SK-N-SH (cell line): ENCODE measurements at regions not wholly inside any gene's neighbourhood (a gene's known extent, or its start where the extent isn't known, plus 50 kb on each side); places are given as distances from the start of the nearest gene placed in this dataset.

Source experiments
- CTCF ChIA-PET: fragments of 300-600, 350-600 bp; formaldehyde crosslinking; extraction: SDS; loops from one replicate; lab custom pipeline; 2021; lab: Yijun Ruan, JAX
- POLR2A ChIA-PET: fragments of 350-600 bp; sonication (Branson Sonifier 250); formaldehyde crosslinking; extraction: SDS; loops from one replicate; lab custom pipeline; 2020; ENCODE audit warnings: antibody characterized with exemption, inconsistent platforms; lab: Yijun Ruan, JAX
- DNase-seq: peaks from one replicate; pipeline ENCODE4 v3.0.0; 2012
- H2AFZ ChIP-seq: fragments of 200-600 bp; sonication (generic); 2 replicates; pipeline ENCODE4 v1.8.1; 2016; ENCODE audit warnings: antibody characterized with exemption, mild to moderate bottlenecking, low read depth
- H3F3A ChIP-seq: fragments of 200-600 bp; sonication (generic); replicated peaks from 2 replicates; pipeline ENCODE3; 2016; ENCODE audit warnings: antibody characterized with exemption, mild to moderate bottlenecking; ENCODE audit not compliant: insufficient read depth
- H3K27ac ChIP-seq, 2 experiments: fragments of 200-500 bp in 1 of 2; fragments of 200-600 bp in 1 of 2; sonication (Bioruptor generic) in 1 of 2; sonication (generic), shearing (Covaris generic) in 1 of 2; 2 replicates each; pipeline versions ENCODE4 v1.5.1 to v1.6.1; 2014 to 2016; ENCODE audit warnings: low read depth in 2 of 2, inconsistent platforms in 1 of 2, low read length in 1 of 2, mild to moderate bottlenecking in 1 of 2, mixed read lengths in 1 of 2
- H3K27me3 ChIP-seq: fragments of 200-600 bp; sonication (generic), shearing (Covaris generic); 2 replicates; pipeline ENCODE4 v1.6.1; 2016; ENCODE audit warnings: mixed run types; ENCODE audit not compliant: insufficient read depth
- H3K36me3 ChIP-seq, 2 experiments: fragments of 200-500 bp in 1 of 2; fragments of 200-600 bp in 1 of 2; sonication (Bioruptor generic) in 1 of 2; sonication (generic) in 1 of 2; replicated peaks in 1 of 2; 2 replicates each; pipeline versions ENCODE3 to v1.5.1; 2014 to 2016; ENCODE audit warnings: low read length in 1 of 2, mild to moderate bottlenecking in 1 of 2; ENCODE audit not compliant: insufficient read depth in 2 of 2, control insufficient read depth in 1 of 2
- H3K4me1 ChIP-seq, 2 experiments: fragments of 200-500 bp in 1 of 2; fragments of 200-600 bp in 1 of 2; sonication (Bioruptor generic) in 1 of 2; sonication (generic), shearing (Covaris generic) in 1 of 2; 2 replicates each; pipeline versions ENCODE4 v1.5.1 to v1.6.1; 2014 to 2016; ENCODE audit warnings: low read depth in 1 of 2, low read length in 1 of 2, mixed run types in 1 of 2; ENCODE audit not compliant: insufficient read depth in 2 of 2, control insufficient read depth in 1 of 2
- H3K4me2 ChIP-seq: fragments of 200-600 bp; sonication (generic), shearing (Covaris generic); 2 replicates; pipeline ENCODE4 v1.6.1; 2017; ENCODE audit warnings: mixed run types
- H3K4me3 ChIP-seq, 2 experiments: fragments of 200-500 bp in 1 of 2; fragments of 200-600 bp in 1 of 2; sonication (Bioruptor generic) in 1 of 2; sonication (generic), shearing (Covaris generic) in 1 of 2; 2 replicates each; pipeline versions ENCODE4 v1.5.1 to v1.8.1; 2014 to 2016; ENCODE audit warnings: low read depth in 2 of 2, inconsistent platforms in 1 of 2, low read length in 1 of 2, mild to moderate bottlenecking in 1 of 2, mixed read lengths in 1 of 2, moderate library complexity in 1 of 2
- H3K79me2 ChIP-seq: fragments of 200-600 bp; sonication (generic); 2 replicates; pipeline ENCODE4 v1.8.1; 2017; ENCODE audit warnings: mild to moderate bottlenecking; ENCODE audit not compliant: insufficient read depth
- H3K9ac ChIP-seq: fragments of 200-600 bp; sonication (generic); 2 replicates; pipeline ENCODE4 v1.6.1; 2017; ENCODE audit warnings: mixed run types
- H3K9me2 ChIP-seq: fragments of 200-600 bp; sonication (generic); 2 replicates; pipeline ENCODE4 v1.6.1; 2017; ENCODE audit warnings: mixed run types
- H3K9me3 ChIP-seq: fragments of 200-600 bp; sonication (generic); 2 replicates; pipeline ENCODE4 v1.6.1; 2017; ENCODE audit warnings: mixed run types, mild to moderate bottlenecking, moderate library complexity
- H4K20me1 ChIP-seq: fragments of 200-600 bp; sonication (generic); 2 replicates; pipeline ENCODE4 v1.6.1; 2017; ENCODE audit warnings: mild to moderate bottlenecking, mixed run types; ENCODE audit not compliant: insufficient read depth
- CTCF ChIP-seq: fragments of 200-600 bp; sonication (generic); IDR thresholded peaks from 2 replicates; pipeline ENCODE4 v1.6.1; 2017; ENCODE audit warnings: antibody characterized with exemption, mild to moderate bottlenecking, moderate library complexity
- GATA2 ChIP-seq: sonication (generic); formaldehyde crosslinking; IDR thresholded peaks from 2 replicates; pipeline ENCODE4 v1.5.0; 2020; ENCODE audit warnings: mild to moderate bottlenecking, missing genetic modification reagents
- IRF3 ChIP-seq: fragments of 150-350 bp; IDR thresholded peaks from 2 replicates; pipeline ENCODE4 v1.6.1; 2016; ENCODE audit warnings: mild to moderate bottlenecking, low read depth, low read length
- MEF2A ChIP-seq: IDR thresholded peaks from 2 replicates; pipeline ENCODE4 v1.4.0; 2012; ENCODE audit warnings: low read depth, borderline replicate concordance
- MXI1 ChIP-seq: IDR thresholded peaks from 2 replicates; pipeline ENCODE4 v1.6.1; 2012; ENCODE audit warnings: mild to moderate bottlenecking, low read depth, low read length, improper control_type of control experiment
- NRF1 ChIP-seq: IDR thresholded peaks from 2 replicates; pipeline ENCODE4 v1.6.1; 2012; ENCODE audit warnings: low read depth, mild to moderate bottlenecking, low read length
- POLR2AphosphoS5 ChIP-seq: IDR thresholded peaks from 2 replicates; pipeline ENCODE4 v1.6.1; 2012; ENCODE audit warnings: low read depth, low read length
- TCF12 ChIP-seq: IDR thresholded peaks from 2 replicates; pipeline ENCODE4 v1.4.0; 2012
- whole genome bisulfite sequencing: methylation state at CpG from one replicate; pipeline ENCODE4 v1.1.6; 2017; ENCODE audit warnings: low lambda C conversion rate; 5-methylcytosine and 5-hydroxymethylcytosine counted together
- TF ChIP-seq, protein P1 (sequence below): IDR thresholded peaks from 2 replicates; pipeline ENCODE4 v1.4.0; 2012; ENCODE audit warnings: low read depth, borderline replicate concordance
- TF ChIP-seq, protein P2 (sequence below): IDR thresholded peaks from 2 replicates; pipeline ENCODE4 v1.4.0; 2012; ENCODE audit warnings: low read depth, borderline replicate concordance

GRCh38 chr3:29092348-29092747 is 188.5 kb upstream of the RBMS3 start (continued):
- TF ChIP-seq, protein P1, sequence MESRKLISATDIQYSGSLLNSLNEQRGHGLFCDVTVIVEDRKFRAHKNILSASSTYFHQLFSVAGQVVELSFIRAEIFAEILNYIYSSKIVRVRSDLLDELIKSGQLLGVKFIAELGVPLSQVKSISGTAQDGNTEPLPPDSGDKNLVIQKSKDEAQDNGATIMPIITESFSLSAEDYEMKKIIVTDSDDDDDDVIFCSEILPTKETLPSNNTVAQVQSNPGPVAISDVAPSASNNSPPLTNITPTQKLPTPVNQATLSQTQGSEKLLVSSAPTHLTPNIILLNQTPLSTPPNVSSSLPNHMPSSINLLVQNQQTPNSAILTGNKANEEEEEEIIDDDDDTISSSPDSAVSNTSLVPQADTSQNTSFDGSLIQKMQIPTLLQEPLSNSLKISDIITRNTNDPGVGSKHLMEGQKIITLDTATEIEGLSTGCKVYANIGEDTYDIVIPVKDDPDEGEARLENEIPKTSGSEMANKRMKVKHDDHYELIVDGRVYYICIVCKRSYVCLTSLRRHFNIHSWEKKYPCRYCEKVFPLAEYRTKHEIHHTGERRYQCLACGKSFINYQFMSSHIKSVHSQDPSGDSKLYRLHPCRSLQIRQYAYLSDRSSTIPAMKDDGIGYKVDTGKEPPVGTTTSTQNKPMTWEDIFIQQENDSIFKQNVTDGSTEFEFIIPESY, result no peak

- no peak overlapping the region for H3K4me2 ChIP-seq
- H3K79me2 ChIP-seq, result no peaks in the 10 kb centered on the region
- no peak overlapping the region for H2AFZ ChIP-seq
- no peaks in the 10 kb centered on the region for H4K20me1 ChIP-seq
- H3K27ac ChIP-seq, result no peak overlapping the region
- H3K4me1 ChIP-seq, result peaks cover 0 to 2% of the 10 kb centered on the region in 2 experiments; a peak in 1 of 4 replicates
- H3K27me3 ChIP-seq, result no peaks in the 10 kb centered on the region
- H3K4me3 ChIP-seq, result no peak overlapping the region
- WGBS, result 49% methylated on average over 3 of the region's 3 CpGs
- POLR2A ChIA-PET, result no interaction called here
- H3F3A ChIP-seq, result no peaks in the 10 kb centered on the region
- H3K9me2 ChIP-seq, result no peaks in the 10 kb centered on the region
- CTCF ChIA-PET, result no interaction called here
- H3K9me3 ChIP-seq, result 0 out of 2 replicates have a peak, but pooled peaks cover 4% of the 10 kb centered on the region
- no peaks in the 10 kb centered on the region for H3K36me3 ChIP-seq
- TF ChIP-seq TCF12, result peak; percentile 28; the same call in 1 of the 2 replicates
- TF ChIP-seq, protein P2, sequence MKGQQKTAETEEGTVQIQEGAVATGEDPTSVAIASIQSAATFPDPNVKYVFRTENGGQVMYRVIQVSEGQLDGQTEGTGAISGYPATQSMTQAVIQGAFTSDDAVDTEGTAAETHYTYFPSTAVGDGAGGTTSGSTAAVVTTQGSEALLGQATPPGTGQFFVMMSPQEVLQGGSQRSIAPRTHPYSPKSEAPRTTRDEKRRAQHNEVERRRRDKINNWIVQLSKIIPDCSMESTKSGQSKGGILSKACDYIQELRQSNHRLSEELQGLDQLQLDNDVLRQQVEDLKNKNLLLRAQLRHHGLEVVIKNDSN, result no peak
- TF ChIP-seq MXI1, result no peak
- peak; percentile 9 for DNase-seq
- H3K9ac ChIP-seq, result no peak overlapping the region
Measured at GRCh38 chr3:29099296-29099695, 181.6 kb upstream of the RBMS3 start.

GRCh38 chr3:29099775-29100174 is 181.1 kb upstream of the RBMS3 start:
- Histone ChIP-seq H3K4me2 (no peak overlapping the region), H3K27ac (no peak overlapping the region), H3K9ac (no peak overlapping the region), H4K20me1 (no peaks in the 10 kb centered on the region), H3K79me2 (no peaks in the 10 kb centered on the region), H3K36me3 (no peaks in the 10 kb centered on the region), H3K9me2 (no peaks in the 10 kb centered on the region), H3K4me3 (no peak overlapping the region), H3F3A (no peaks in the 10 kb centered on the region), H3K4me1 (peaks cover 0 to 2% of the 10 kb centered on the region in 2 experiments; a peak in 1 of 4 replicates), H3K27me3 (no peaks in the 10 kb centered on the region), H2AFZ (no peak overlapping the region), H3K9me3 (0 out of 2 replicates have a peak, but pooled peaks cover 4% of the 10 kb centered on the region)
- POLR2A ChIA-PET, result no interaction called here
- DNase-seq, result no peak
- WGBS, result 88% methylated on average over 1 of the region's 1 CpG
- CTCF ChIA-PET, result no interaction called here
- TF ChIP-seq POLR2AphosphoS5, result no peak
- TF ChIP-seq CTCF, result no peak
- TF ChIP-seq GATA2 (CRISPR knock-in tag), result no peak
- no peak for TF ChIP-seq TCF12
- no peak for TF ChIP-seq NRF1
- TF ChIP-seq MXI1, result no peak
- no peak for TF ChIP-seq MEF2A
- no peak for TF ChIP-seq IRF3
